Breast epithelium (tissue), 3 donors: ENCODE measurements at regions not wholly inside any gene's neighbourhood (a gene's known extent, or its start where the extent isn't known, plus 50 kb on each side); places are given as distances from the start of the nearest gene placed in this dataset.

Experiments used
- POLR2A ChIP-seq: fragments of 450-650 bp; IDR thresholded peaks from one replicate; pipeline ENCODE4 v1.6.1; 2016; ENCODE audit warnings: antibody characterized with exemption, mild to moderate bottlenecking, moderate library complexity
- POLR2AphosphoS5 ChIP-seq, 3 donors: sonication (generic); formaldehyde crosslinking; IDR thresholded peaks; one replicate each; pipeline ENCODE4 v1.6.1; 2017; ENCODE audit warnings: antibody characterized with exemption in 3 of 3
- TF ChIP-seq, protein P1 (sequence below), 3 donors: fragments of 450-650 bp; IDR thresholded peaks; one replicate each; pipeline ENCODE4 v1.5.1; 2016 to 2017; ENCODE audit warnings: antibody characterized with exemption in 3 of 3, mild to moderate bottlenecking in 3 of 3, moderate library complexity in 3 of 3

DNA sequence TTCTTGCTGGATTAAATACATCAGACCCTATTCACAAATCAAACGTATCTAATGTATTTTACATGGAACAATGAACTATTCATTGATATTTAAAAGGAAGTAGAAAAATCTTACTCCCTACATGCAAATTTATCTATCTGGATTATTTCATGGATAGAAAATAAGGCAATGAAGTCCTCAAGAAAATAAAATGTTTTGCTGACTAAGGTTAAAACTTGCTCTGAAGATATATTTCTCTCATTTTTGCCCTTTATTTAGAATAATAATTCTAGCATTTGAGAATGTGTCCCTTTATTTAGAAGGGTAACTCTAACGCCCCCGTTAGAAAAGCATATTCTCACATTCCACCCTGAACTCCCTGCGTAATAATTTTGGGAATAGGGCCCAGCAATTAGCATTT lies 627.0 kb upstream of the ZP4 start:
- TF ChIP-seq, protein P1, sequence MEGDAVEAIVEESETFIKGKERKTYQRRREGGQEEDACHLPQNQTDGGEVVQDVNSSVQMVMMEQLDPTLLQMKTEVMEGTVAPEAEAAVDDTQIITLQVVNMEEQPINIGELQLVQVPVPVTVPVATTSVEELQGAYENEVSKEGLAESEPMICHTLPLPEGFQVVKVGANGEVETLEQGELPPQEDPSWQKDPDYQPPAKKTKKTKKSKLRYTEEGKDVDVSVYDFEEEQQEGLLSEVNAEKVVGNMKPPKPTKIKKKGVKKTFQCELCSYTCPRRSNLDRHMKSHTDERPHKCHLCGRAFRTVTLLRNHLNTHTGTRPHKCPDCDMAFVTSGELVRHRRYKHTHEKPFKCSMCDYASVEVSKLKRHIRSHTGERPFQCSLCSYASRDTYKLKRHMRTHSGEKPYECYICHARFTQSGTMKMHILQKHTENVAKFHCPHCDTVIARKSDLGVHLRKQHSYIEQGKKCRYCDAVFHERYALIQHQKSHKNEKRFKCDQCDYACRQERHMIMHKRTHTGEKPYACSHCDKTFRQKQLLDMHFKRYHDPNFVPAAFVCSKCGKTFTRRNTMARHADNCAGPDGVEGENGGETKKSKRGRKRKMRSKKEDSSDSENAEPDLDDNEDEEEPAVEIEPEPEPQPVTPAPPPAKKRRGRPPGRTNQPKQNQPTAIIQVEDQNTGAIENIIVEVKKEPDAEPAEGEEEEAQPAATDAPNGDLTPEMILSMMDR (IDR thresholded peaks at IDR 0.05): no peak
- TF ChIP-seq POLR2AphosphoS5 (IDR thresholded peaks at IDR 0.05): no peak
- no peak for TF ChIP-seq POLR2A
